GM18505 (cell line): ENCODE measurements at regions not wholly inside any gene's neighbourhood (a gene's known extent, or its start where the extent isn't known, plus 50 kb on each side); places are given as distances from the start of the nearest gene placed in this dataset.

ENCODE experiments used
- ATAC-seq: cut with Tn5 transposase; IDR thresholded peaks from one replicate; pipeline ENCODE4 v1.9.1; 2021; ENCODE audit not compliant: unreplicated experiment
- POLR2A ChIP-seq: IDR thresholded peaks from 4 replicates; pipeline ENCODE4 v1.6.1; 2011; ENCODE audit warnings: borderline replicate concordance; ENCODE audit not compliant: insufficient read depth, insufficient read length; ENCODE audit errors: extremely low read depth

DNA sequence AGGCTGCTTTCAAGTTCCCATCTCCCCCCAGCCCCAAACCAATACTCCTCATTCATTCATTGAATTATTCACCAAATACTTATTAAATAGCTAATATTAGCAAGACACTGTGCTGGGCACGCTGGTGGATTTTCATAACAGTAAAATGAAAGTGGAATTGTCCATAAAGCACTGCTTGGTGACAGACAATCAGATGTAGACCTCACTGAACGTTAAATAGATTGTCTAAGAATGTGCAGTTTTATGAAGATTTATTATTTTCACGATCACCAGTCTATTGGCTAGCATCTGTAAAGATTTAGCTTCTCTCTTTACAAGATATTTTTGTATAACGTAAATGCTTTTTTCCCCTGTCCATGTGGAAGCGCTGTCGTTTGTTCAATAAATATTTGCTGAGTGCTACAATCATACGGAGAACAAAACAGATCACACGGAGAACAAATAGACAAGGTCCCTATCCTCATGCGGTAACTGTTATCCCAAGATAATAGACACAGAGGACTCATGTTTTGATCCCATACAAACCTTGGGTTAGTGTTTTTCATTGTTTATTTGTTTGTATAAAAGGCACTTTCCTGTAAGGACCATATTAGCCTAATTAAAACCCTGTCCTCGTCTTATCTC is 397.6 kb downstream of the BCAT1 start:
- TF ChIP-seq POLR2A: no peak
- ATAC-seq: no peak

DNA sequence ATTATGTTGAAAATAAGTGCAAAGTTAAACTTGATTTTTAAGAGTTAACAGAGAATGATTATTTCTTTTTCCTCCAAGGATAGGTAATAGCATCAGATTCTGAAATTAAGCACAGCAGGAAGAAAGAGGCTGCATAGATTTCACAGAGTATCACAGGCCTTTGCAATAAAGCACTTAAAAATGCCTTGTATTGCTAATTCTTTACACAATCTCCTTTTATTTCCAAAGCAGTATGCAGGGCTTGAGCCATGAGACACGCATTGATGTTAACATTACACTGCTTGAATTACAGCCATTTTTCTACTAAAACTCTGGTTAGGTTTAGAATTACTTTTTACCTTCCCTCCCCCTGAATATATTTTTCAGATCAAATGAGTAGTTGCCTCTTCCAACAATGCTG is 398.3 kb downstream of the BCAT1 start:
- TF ChIP-seq POLR2A: no peak
- no peak for ATAC-seq

DNA sequence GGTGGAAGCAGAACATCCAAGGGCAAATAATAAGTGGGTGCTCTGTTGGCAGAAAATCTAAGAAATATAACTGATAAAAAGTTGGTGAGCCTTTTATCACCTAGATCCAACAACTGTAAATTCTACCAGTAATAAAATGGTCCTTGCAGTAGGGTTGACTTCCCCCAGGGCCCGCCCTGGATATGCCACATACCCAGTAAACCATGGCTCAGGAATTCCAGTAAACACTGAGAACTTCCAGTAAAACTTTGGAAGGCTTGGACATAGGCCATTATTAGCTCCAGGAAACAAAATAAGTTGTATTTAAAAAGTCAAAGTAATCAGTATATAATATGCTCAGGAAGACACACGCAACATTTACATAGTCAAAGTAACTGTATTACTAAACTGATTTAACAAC is 402.2 kb downstream of the BCAT1 start:
- TF ChIP-seq POLR2A: no peak
- ATAC-seq: no peak

DNA sequence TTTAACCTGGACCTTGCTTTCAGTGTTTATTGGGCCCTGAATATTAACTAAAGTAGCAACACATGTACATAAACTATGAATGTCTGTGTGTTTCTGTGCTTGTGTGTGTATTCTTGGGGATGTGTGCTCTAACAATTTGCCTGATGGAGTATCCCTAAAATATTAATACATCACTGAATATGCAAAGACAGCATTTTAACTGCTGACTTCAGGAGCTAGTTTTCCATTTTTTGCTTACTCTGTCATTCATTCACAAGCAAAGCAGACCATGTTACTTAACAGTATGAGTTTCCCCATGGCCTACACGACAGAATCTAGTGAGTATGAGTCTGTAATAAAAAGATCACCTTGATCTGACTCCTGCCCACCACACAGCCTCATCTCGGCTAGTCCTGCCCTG is 402.8 kb downstream of the BCAT1 start:
- TF ChIP-seq POLR2A: no peak
- no peak for ATAC-seq

DNA sequence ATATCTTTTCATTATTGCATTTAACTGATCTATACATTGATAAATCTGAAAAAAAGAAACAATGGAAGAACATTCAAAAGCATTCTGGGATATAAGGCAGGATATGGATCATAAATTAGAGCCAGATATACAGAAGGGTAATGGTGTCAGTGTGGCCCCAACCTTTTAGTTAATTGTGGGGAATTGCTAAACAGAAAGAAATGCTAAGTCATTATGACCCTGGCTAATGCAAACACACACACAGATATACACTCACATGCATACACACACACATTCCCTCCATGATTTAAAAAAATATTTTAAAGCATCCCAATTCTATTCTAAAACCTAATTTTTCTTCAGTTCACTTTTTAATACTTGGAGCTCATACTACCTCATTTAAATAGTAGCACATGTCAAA is 404.5 kb downstream of the BCAT1 start:
- no peak for TF ChIP-seq POLR2A
- ATAC-seq: no peak

DNA sequence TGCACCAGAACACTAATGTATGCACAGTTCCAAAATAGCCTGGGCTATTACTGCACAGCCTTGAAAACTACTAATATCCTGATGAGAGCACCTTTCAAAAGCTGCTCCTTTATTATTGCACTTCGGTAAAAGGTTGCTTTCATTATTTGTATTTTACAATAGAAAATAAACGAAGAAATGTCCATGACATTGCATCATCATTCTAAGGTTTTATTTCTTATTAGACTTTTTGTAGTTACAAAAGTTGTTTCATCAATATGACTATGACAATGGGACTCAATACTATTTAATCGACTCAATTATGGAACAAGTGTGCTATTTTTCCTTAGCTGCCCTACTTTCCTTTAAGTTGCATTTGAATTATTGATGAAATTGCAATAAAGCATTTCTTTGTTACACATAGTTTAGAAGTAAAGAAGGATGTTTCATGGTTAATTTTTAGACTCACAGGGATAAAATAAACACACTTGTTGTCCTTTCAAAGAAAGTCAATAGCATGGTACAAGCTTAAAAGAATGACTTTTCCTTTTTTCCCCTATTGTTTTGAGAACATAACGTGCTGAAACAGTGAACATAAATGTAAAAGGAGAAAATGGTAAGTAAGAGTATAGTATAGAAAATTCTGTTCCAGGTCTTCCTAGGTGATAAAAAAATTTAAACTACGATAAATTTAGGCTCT is 407.6 kb downstream of the BCAT1 start:
- TF ChIP-seq POLR2A: no peak
- no peak for ATAC-seq

DNA sequence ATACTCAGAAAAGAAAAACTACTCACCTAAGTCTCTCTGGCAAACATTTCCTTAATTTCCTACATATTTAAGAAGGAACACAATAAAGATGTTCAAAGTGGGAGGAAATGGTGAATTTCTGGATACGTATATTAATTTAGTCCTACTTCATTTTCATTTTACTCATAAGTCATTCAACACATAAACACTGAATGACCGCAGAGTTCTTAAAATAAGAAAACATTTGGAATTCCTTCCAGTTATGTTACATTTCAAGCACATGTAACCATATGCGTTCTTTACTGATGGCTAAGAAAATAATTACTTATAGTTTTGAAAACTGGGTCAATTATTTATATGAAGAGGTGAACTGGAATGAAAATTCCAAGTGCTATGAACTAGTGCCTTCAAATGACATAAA is 409.3 kb downstream of the BCAT1 start:
- TF ChIP-seq POLR2A: no peak
- no peak for ATAC-seq

DNA sequence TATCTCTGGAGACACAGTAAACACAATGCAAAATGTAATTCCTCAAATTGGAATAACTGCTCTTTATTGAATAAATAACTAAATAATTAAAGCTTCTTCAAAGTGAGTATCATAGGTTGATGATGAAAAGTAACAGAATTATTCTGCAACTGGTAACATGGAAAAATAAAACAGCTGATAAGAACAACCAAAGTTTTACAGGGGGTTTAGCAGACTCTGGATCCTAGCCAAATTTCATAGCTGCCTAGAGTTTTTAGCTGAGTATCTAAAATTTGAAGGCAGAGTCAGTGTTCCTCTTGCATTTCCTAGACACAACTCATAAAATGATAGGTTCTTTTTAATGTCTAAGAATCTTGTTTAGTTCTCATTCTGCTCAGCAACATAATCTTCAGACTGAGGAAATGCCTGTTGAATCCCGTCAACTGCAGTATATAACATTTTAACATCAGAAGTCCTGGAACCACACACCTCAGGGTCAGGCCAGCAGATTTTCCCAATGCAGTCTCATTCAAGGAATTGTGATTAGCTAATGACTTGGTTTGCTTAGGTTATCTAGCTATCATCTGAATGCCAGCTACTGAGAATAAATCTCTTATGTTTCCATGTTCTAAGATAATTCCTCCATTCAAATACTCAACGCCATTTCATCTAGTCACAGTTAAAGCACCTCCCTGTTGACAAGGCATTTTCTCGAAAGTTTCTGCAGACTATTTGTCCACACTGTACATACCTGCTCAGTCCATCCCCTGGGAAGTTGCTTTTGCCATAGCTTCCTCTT is 411.6 kb downstream of the BCAT1 start:
- no peak for ATAC-seq
- TF ChIP-seq POLR2A: no peak

DNA sequence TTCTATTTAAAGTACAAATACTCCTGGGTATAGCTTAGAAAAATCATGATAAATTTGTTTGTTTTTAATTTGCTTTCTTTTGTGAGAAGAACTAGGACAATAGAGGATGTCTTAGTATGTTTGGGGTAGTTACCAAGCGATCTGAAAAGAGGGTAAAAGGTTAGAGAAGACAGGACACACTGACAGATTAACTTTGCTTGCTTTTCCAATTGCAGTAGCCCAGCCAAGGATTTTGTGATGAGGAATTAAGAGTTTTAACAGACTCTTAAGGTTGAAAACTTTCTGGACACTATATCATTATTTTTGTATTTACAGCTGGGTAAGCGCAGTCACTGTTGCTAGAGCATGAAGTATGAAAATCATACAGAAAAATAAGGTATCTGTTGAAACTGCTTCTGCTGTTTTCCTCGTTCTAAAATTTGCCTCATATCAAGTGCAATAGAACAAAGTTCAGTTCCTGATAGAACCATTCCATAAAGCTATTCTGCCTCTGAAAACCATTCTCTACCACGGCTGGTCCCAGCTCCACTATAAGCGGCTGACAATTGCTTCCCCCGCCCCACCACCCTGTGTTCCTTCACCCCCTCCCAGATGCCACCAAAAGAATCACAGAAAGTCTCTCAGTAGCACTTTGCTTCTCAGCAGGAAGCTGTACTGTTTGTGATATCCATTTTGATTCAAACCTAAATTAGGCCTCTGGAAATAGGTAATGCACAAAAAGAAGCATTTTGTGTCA is 413.4 kb downstream of the BCAT1 start:
- ATAC-seq: no peak
- no peak for TF ChIP-seq POLR2A

DNA sequence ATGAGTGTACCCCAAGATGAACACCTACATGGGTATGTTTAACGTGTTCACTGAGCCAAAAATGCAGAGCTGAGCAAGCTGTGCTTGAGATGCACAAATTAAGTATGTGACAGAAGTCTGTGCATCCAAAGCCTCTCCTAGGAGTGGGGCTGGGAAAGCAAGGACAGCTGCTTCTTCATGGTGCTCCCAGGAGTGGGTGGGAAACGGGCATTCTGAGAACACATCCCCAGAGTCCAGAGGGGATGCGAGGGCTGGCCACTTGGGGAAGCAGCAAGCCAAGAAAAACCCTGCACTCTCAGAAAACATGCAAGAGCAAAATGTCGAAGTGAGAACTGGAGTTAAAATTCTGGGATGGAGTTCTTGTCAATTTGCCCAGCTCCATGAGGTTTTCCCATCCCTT is 414.3 kb downstream of the BCAT1 start:
- TF ChIP-seq POLR2A: no peak
- ATAC-seq: no peak

DNA sequence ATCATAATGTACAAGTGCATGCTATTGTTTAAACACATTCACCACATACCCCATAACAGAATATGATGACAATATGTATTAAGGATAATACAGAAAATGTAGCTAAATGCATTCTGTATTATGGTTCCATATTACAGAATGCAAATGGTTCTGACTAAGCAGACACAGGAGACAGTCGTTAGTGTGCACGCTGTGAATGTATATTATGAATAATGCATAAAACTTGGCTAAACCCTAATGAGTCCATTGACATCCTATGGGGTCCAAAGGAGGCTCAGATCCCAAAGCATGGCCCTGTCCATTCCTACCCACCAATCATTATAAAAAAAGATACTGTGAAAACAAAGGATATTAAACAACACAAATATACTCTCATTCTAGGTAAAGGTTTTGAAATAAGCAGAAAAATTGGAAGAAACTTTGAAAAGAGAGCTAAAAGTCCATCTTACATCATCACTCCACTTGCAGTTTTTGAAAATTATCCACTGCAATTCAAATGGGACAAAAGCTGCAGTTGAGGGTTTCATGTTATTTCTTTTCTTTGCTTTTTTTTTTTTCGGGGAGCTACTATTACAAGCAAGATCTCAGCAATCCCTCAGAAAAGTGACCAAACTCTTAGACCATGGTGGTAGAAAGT is 415.1 kb downstream of the BCAT1 start:
- TF ChIP-seq POLR2A: no peak
- no peak for ATAC-seq

DNA sequence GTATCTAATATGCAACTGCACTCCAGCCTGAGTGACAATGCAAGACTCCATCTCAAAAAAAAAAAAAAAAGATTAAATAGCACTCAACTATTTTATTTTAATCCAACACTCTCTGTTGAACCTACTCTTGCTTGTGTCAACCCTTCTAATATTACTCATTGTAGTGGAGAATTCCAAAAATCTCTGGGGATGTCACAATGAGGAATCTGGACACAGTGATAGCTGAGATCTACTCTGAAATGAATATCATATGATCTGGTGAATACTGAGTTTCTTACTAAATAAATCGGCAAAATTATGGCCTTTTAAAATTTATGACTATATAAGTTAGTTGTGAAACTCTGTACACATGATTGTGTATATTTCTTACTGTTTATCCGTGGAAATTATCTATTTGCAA is 418.2 kb downstream of the BCAT1 start:
- no peak for ATAC-seq
- TF ChIP-seq POLR2A: no peak

DNA sequence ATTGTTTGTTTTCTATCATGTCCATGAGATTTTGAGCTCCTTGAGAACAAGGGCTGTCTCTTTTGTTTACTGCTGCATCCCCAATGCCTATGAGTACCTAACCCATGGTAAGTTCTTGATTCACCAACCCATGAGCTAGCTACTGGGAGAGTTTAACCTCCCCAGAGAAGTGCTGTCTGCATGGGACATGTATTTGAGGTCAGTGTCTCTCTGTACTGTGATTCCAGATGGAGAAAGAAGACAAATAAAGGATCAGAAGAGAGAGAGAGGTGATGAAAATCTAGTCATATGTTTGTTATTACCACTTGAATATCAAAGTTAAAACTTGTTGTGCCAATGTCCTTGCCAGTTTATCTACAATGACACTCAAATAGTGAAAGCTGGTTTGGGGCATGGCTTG is 421.8 kb downstream of the BCAT1 start:
- TF ChIP-seq POLR2A: no peak
- no peak for ATAC-seq

DNA sequence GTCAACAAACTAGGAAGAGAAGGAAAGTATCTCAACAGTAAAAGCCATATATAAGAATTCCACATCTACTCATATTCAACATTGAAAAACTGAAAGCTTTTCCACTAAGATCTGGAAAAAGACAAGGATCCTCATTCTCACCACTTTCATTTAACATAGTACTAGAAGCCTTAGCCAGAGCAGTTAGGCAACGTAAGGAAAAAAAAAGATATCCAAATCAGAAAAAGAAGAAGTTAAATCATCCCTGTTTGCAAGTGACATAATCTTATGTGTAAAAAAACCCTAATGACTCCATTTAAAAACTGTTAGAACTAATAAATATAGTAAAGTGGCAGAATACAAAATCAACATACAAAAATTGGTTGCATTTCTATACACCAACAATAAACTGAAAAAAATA is 426.2 kb downstream of the BCAT1 start:
- no peak for TF ChIP-seq POLR2A
- no peak for ATAC-seq

DNA sequence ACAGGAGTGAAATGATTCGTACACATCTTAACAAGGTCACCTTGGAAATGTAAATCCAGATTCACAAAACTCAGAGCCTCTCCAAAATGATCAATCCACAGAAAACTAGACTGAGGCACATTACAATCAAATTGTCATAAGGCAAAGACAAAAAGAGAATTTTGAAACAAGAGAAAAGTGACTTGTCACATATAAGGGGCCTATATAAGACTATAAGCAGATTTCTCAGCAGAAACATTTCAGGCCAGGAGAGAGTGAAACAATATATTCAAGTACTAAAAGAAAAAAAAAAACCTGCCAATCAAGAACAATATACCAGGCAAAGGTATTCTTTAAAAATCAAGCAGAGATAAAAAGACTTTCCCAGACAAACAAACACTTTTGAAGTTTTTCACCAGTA is 429.1 kb downstream of the BCAT1 start:
- no peak for ATAC-seq
- no peak for TF ChIP-seq POLR2A
